GM18498 (cell line): ENCODE measurements at regions not wholly inside any gene's neighbourhood (a gene's known extent, or its start where the extent isn't known, plus 50 kb on each side); places are given as distances from the start of the nearest gene placed in this dataset.
"Not testable (repeated sequence)": the region's sequence is repeated elsewhere in the genome, so short reads cannot be mapped to it uniquely, and the experiment has no call there.

Experiments used
- ATAC-seq: cut with Tn5 transposase; IDR thresholded peaks from one replicate; pipeline ENCODE4 v1.9.1; 2021; ENCODE audit warnings: mild to moderate bottlenecking, moderate library complexity; ENCODE audit not compliant: unreplicated experiment

DNA sequence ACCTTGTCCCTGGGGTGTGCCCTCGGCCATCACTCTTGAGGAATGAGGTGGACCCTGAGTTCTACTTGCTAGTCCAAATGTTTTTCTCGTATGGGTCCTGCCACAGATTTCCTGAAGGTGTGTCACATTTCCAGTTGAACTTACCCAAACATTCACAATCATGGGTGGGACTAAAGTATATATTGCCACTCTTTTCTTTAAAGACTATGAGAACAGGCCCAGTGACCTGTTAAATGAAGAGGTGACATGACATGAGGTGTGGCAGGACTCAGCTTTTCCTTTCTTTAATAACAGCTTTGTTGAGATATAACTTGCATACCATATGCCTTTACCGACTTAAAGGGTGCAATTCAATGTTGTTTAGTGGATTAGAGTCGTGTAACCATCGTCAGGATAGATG lies 177.2 kb upstream of the EXOC2 start:
- no peak for ATAC-seq

- no peak for ATAC-seq
These were observed 175.3 kb upstream of the EXOC2 start for GRCh38 chr6:868201-868600.

GRCh38 chr6:867378-867777 lies 174.4 kb upstream of the EXOC2 start:
- ATAC-seq = no peak

DNA sequence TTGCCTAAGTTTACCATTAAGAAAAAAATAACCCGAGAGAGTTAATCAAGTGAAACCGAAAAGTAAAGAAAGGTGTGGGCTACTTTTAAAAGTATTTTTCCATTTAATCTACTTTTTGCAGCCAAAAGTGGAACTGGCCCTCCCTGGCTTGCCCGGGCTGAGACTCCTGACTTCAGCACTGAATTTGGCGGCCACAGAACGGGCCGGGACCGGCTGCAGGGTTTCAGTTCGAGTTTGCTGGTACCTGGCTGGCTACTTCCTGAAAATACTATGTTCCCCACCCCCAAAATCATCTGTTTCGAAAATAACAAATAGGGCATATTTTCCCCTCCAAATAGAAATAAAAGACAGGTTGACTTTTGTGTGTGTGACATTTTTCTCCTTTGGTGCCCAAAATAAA lies 173.4 kb upstream of the EXOC2 start:
- no peak for ATAC-seq

DNA sequence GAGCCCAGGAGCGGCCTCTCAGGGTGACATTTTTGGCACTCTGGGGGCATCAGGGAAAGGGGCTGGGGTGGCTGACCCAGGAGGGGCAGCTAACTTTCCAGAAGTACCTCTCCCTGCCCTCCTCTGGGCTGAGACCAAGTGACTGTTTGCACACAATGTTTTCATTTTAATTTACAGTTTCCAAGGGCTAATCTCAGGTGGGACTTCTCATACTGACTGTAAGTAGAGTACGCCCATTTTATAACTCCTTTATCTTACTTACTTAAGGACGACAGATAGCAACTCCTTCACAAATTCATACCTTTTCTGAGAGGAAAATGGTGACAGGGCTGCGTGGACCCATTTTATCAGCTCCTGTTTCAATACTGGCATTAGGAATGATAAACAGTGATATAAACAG lies 172.9 kb upstream of the EXOC2 start:
- ATAC-seq = no peak

DNA sequence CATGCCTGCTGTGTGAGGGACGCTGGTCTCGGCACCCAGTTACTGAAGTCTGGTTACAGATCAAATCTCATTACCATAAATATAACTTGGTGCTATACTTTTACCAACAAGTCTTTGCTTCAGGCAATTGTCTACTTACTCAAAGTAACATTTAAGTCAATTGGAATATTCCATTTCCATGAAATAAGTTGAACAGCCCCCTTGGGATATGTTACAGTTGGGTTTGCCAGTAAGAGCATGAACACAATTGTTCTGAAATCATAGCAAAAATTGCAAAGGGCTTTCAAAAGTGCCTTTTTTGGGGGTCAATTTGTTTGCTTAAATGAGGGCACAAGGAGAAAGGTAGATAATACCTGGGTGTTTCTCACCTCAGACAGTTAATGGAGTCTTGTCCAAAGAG lies 170.9 kb upstream of the EXOC2 start:
- no peak for ATAC-seq

GRCh38 chr6:863127-863526 lies 170.2 kb upstream of the EXOC2 start:
- ATAC-seq = not testable (repeated sequence)

GRCh38 chr6:859936-860335 lies 167.0 kb upstream of the EXOC2 start:
- ATAC-seq = no peak

- ATAC-seq = no peak
These were observed 161.6 kb upstream of the EXOC2 start for GRCh38 chr6:854406-855118.

DNA sequence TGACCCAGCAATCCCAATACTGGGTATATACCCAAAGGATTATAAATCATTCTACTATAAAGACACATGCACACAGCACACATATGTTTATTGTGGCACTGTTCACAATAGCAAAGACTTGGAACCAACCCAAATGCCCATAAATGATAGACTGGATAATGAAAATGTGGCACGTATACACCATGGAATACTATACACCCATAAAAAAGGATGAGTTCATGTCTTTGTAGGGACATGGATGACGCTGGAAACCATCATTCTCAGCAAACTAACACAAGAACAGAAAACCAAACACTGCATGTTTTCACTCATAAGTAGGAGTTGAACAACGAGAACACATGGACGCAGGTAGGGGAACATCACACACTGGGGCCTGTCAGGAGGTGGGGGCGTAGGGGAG lies 159.3 kb upstream of the EXOC2 start:
- ATAC-seq = not testable (repeated sequence)

- no peak for ATAC-seq
These were observed 156.2 kb upstream of the EXOC2 start for GRCh38 chr6:849075-849506.

DNA sequence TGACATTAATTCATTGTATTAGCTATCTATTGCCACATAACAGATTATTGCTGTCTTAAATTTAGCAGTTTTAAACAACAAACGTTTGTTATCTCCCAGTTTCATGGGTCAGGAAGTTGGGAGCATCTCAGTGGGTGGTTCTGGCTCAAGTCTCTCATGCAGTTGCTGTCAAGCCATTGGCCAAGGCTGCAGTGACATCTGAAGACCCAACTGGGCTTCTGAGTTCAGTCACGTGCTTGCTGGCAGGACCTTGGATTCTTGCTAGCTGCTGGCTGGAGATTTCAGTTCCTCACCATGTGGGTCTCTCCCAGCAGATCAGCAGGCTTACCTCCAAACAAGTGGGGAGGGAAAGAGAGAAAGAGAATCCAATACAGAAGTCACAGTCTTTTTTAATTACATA lies 152.6 kb upstream of the EXOC2 start:
- no peak for ATAC-seq

DNA sequence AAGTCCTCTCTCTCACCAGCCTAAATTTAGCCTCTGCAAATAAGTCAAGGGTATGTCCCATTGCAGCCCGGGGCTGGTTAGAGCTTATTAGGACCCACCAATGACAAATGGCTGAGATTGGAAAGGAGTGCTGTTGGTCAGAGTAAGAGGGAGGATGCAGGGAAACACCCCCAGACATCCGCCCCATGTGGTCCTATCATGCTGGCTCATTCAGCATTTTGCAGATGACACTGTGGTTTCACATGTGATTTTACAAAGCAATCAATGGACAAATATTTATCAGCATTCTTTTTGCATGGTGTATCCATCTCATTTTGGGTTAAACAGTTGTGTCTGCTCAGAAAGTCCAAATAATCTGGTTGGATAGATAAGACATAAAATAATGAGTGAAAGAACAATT lies 152.2 kb upstream of the EXOC2 start:
- ATAC-seq = no peak

DNA sequence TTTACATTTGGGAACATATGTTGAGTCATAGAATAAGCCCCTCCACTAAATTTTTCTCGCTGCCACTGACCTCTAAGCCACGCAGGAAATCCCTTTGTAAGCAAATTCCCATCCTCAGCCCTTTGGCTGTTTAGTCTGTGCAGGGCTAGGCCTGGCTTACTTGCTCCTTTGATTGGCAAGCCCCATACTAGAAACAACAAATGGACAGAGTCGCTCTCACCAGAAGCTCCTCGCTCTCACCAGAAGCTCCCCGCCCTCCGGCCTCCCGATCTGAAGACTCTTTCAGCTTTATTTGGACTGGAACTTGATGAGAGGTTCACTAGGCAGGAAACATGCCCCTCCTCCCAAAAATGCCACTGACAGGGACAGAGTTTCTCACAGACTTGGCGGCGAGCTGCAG lies 149.2 kb upstream of the EXOC2 start:
- no peak for ATAC-seq

GRCh38 chr6:841569-841968 lies 148.6 kb upstream of the EXOC2 start:
- no peak for ATAC-seq

DNA sequence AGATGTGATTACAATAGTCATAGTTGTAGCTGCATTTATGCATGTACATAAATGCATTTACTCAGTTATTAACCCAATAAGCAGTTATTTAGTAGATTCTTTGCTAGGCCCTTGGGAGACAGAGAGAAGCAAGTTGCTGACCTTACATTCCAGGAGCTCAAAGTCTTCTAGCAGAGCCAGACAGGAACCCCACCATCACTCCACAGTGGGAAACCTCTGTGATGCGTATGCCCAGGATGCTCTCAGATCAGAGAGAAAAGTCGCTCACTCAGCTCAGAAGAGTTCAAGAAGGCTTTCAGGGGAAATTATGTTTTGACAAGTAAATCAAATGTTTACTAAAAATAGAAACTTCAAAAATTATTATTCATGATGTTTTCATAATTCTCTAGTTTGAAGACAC lies 146.3 kb upstream of the EXOC2 start:
- no peak for ATAC-seq

GRCh38 chr6:837380-837779 lies 144.4 kb upstream of the EXOC2 start:
- no peak for ATAC-seq

DNA sequence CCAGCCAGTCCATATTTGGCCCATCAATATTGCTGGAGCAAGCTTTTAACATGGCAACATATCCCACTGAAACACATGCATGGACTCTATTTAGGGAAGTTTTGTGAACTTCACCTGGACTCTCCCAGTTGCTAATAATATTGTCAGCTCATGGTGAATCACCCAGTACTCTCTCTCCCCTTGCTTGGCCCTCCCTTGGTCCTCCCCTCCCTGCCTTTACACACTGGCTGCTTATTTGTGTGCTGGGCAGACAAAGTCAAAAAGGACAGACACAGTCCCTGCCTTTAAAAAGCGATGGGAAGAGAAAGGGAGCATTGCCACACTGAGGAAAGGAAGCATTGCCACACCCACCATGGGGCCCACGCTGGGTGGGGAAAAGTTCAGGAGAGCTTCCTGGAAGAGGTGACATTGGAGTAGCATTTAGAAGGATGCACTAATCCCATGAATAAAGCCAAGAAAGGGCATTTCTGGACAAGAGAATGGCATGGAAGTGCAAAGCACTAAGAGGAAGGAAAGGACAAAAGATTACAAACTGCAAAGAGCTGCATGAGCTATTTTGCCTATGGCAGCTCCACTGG lies 143.4 kb upstream of the EXOC2 start:
- no peak for ATAC-seq

DNA sequence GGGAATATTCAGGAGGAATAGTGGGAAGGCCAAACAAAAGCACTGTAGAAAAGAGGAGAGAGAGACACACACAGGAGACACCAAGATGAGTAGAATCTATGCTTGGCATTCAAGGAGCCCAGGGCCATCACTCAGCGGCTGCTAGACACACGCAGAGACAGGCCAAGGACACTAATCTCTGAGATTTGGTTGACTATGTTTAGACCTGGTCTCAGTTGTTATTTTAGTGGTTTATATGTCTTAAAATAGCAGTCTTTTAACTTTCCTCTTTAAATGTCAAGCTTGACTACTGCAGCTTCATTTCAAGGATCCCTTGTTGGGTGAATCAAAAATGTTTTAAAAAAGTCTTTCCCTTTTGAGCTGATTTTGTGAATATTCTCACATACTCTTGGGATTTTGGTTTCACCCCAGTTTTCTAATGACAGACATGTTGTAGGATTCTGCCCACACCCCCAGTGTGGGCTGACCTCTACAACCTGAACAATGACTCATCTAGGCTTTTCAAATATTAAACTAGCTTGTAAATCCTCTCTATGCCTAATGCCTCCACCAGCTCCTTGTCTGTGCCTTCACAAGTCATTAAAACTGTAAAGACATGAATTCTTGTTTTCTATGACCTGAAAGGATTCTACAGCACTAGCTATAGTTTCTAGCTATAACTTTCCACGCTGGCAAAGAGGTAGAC lies 142.7 kb upstream of the EXOC2 start:
- ATAC-seq = peak; percentile 46

DNA sequence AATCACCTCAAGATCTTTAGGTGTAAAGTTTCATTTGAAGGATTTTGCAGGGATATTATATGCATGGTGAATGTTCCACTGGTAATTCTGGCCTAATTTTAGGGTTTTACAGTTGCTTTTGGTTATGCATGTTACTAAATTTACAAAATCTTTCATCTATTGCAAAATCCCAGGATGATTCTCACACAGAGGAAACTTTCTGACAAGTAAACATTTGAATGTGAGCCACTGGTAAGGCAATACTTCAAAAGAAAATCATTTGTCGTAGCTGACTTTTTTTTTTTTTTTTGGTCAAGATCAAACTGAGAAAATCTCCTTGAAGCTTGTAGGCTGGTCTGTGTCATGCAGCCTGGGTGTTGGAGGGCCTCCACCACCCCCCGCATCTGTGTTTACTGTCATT lies 141.9 kb upstream of the EXOC2 start:
- ATAC-seq = no peak

- ATAC-seq = no peak
These were observed 141.3 kb upstream of the EXOC2 start for GRCh38 chr6:834190-834589.

DNA sequence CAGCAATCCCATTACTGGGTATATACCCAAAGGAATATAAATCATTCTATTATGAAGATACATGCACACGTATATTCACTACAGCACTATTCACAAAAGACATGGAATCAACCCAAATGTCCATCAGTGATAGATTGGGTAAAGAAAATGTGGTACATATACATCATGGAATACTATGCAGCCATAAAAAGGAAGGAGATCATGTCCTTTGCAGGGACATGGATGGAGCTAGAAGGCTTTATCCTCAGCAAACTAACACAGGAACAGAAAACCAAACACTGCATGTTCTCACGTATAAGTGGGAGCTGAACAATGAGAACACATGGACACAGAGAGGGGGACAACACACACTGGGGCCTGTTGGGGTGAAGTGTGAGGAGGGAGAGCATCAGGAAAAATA lies 139.9 kb upstream of the EXOC2 start:
- not testable (repeated sequence) for ATAC-seq
